ENCODE measurements at regions not wholly inside any gene's neighbourhood (a gene's known extent, or its start where the extent isn't known, plus 50 kb on each side); places are given as distances from the start of the nearest gene placed in this dataset.

DNA sequence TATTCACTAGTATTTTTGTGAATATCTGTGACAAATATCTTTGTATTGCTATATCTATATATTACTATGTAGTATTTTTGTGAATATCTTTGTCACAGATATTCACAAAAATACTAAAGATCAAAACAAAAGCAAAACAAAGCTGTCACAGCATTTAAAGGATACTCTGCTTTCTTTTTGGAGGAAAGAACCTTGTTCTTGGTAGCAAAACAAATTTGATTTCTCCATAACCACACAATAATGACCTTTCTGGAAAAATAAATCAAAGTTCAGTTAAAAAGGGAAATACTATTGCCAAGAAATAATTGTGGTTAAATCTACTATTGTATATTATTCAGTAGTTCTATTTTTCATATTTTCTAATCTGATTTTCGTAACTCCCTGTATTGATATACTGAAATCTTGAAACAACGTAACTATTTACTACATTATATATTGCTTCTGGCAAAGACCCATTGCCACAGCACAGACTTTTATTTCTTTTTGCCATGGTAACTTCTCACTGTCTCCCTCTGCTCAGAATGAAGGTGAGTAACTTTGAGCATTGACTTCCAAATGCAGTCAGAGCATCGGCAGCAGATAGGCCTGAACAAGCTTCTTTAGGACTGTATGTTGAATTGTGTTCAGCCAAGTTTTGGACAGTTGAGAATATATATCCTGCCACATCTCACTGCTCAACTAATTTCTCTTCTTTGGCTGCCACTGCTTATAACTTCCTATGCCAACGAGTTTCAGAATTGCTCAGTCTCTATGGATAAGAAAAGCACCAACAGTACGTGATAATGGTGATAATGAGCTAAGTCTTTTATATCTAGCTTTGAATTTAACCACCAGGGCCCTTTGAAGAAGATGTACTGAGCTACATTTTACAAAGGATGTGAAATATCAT is 1097.2 kb upstream of the GJE1 start:
- Histone ChIP-seq H3K9ac (no peak overlapping the region), H3K27me3 (replicated peaks; ENCODE audit: insufficient read depth) (no peaks in the 10 kb centered on the region), H3F3A (ENCODE audit: insufficient read depth) (no peaks in the 10 kb centered on the region), H3K9me3 (ENCODE audit: low read depth) (no peaks in the 10 kb centered on the region), H2AFZ (no peak overlapping the region; the same call in 1 of the 2 replicates), H4K20me1 (ENCODE audit: insufficient read depth) (no peaks in the 10 kb centered on the region), H3K4me3 (no peak overlapping the region), H3K4me2 (ENCODE audit: unreplicated experiment) (no peak overlapping the region), H3K27ac (no peak overlapping the region), H3K36me3 (ENCODE audit: low read depth) (no peaks in the 10 kb centered on the region), H3K9me2 (ENCODE audit: insufficient read depth) (no peaks in the 10 kb centered on the region), H3K4me1 (ENCODE audit: insufficient read depth) (peaks cover 8% of the 10 kb centered on the region; the same call in 1 of the 2 replicates), H3K79me2 (ENCODE audit: insufficient read depth) (no peaks in the 10 kb centered on the region)
- TF ChIP-seq EZH2phosphoT487 (IDR thresholded peaks at IDR 0.05; ENCODE audit: insufficient read depth, low read depth) (no peak), EZH2 (IDR thresholded peaks at IDR 0.05; ENCODE audit: insufficient read depth, poor library complexity, severe bottlenecking) (no peak)
- in situ Hi-C loops (cut with MboI): no loop called here
- DNase-seq: no peak
- 92 to 98% methylated on average over 5 of the region's 5 CpGs for WGBS, 2 experiments (ENCODE audit: low coverage in 1 of 2, low lambda C conversion rate in 2 of 2, missing lambda C conversion rate in 2 of 2)

DNA sequence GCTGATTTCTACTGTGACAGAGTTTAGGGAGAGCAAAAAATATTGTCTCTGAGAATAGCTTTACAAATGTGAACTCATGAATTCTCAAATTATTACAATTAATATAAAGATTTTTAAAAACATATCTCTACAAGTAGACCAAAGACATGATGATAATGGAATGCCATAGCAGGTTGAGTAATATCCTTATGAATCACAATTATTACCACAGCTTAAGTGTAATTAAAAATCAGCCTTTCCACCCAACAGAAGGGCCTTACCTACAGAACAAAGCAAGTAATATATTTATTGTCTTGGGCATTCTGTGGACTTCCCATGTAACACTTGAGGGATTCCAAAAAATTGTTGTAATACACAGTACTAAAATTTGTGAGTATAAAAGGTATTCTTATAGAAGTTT is 1099.6 kb upstream of the GJE1 start:
- Histone ChIP-seq H3F3A (ENCODE audit: insufficient read depth) (no peaks in the 10 kb centered on the region), H3K4me3 (no peak overlapping the region)
- peak; percentile 47 for DNase-seq

DNA sequence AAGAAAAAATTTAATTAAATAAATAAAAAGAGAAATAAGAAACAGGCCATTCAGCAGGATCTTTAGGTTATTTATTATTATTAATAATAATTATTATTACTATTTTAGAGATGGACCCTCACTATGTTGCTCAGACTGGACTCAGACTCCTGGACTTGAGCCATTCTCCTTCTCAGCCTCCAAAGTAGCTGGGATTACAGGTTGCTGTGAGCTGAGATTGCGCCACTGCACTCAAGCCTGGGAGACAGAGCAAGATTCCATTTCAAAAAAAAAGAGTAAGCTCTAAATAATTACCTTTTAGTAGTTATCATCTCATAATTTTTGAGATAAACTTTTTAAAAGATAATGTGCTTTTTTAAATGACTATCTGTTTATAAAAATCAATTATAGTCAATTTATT is 1102.8 kb upstream of the GJE1 start:
- H3K27ac ChIP-seq: no peak overlapping the region
- H3K9me2 ChIP-seq (ENCODE audit: insufficient read depth): no peaks in the 10 kb centered on the region
- no peaks in the 10 kb centered on the region for H3K9me3 ChIP-seq (ENCODE audit: low read depth)
- peaks cover 8% of the 10 kb centered on the region; the same call in 1 of the 2 replicates for H3K4me1 ChIP-seq (ENCODE audit: insufficient read depth)
- H3K36me3 ChIP-seq (ENCODE audit: low read depth): no peaks in the 10 kb centered on the region
- no peak overlapping the region for H2AFZ ChIP-seq
- no peaks in the 10 kb centered on the region for H4K20me1 ChIP-seq (ENCODE audit: insufficient read depth)
- H3K4me2 ChIP-seq (ENCODE audit: unreplicated experiment): no peak overlapping the region
- WGBS, 2 experiments (ENCODE audit: low coverage in 1 of 2, low lambda C conversion rate in 2 of 2, missing lambda C conversion rate in 2 of 2): 90 to 100% methylated on average over 1 of the region's 1 CpG
- H3K4me3 ChIP-seq: no peak overlapping the region
- H3F3A ChIP-seq (ENCODE audit: insufficient read depth): no peaks in the 10 kb centered on the region
- DNase-seq: no peak
- no peak overlapping the region for H3K9ac ChIP-seq
- H3K79me2 ChIP-seq (ENCODE audit: insufficient read depth): no peaks in the 10 kb centered on the region
- in situ Hi-C loops (cut with MboI): no loop called here
- no peaks in the 10 kb centered on the region for H3K27me3 ChIP-seq (replicated peaks; ENCODE audit: insufficient read depth)
- TF ChIP-seq EZH2phosphoT487 (IDR thresholded peaks at IDR 0.05; ENCODE audit: insufficient read depth, low read depth): no peak
- TF ChIP-seq EZH2 (IDR thresholded peaks at IDR 0.05; ENCODE audit: insufficient read depth, poor library complexity, severe bottlenecking): no peak

More for the DNA sequence above, 1099.6 kb upstream of the GJE1 start:
- Histone ChIP-seq H4K20me1 (ENCODE audit: insufficient read depth) (no peaks in the 10 kb centered on the region), H3K4me1 (ENCODE audit: insufficient read depth) (peaks cover 8% of the 10 kb centered on the region; the same call in 1 of the 2 replicates), H3K27ac (no peak overlapping the region), H3K9me2 (ENCODE audit: insufficient read depth) (no peaks in the 10 kb centered on the region), H3K79me2 (ENCODE audit: insufficient read depth) (no peaks in the 10 kb centered on the region), H3K27me3 (replicated peaks; ENCODE audit: insufficient read depth) (no peaks in the 10 kb centered on the region), H3K9me3 (ENCODE audit: low read depth) (no peaks in the 10 kb centered on the region), H3K4me2 (ENCODE audit: unreplicated experiment) (no peak overlapping the region), H3K9ac (no peak overlapping the region), H2AFZ (no peak overlapping the region), H3K36me3 (ENCODE audit: low read depth) (no peaks in the 10 kb centered on the region)
- in situ Hi-C loops (cut with MboI): no loop called here
- TF ChIP-seq EZH2 (IDR thresholded peaks at IDR 0.05; ENCODE audit: insufficient read depth, poor library complexity, severe bottlenecking) (no peak), EZH2phosphoT487 (IDR thresholded peaks at IDR 0.05; ENCODE audit: insufficient read depth, low read depth) (no peak)

DNA sequence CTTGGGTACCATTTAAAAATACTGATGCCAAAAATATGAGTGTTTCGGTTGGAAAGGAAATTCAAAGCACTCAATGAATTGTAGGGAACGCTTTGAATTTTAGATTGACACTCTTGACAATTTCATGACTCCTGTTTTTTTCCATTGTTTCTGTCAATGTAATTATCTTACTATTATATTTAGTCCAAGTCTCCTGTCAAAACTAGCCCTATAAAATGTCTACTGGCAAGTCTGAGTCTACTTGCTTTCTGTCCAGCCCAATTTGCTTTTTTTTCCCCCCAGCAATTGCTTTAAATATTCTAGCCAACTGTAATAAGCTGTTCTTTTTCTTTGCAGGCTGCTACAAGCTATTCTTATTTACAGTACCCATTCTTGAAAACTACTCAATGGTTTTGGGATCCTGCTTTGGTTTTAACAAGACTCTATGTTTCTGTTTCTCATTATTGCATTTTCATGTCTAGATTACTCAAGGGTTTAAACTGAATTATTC is 1103.9 kb upstream of the GJE1 start:
- Histone ChIP-seq H3K9ac (no peak overlapping the region), H3K27me3 (replicated peaks; ENCODE audit: insufficient read depth) (no peaks in the 10 kb centered on the region), H3K4me3 (no peak overlapping the region), H3K36me3 (ENCODE audit: low read depth) (no peaks in the 10 kb centered on the region), H3K4me2 (ENCODE audit: unreplicated experiment) (no peak overlapping the region), H3F3A (ENCODE audit: insufficient read depth) (no peaks in the 10 kb centered on the region), H2AFZ (peak overlapping the region; percentile 58), H3K4me1 (ENCODE audit: insufficient read depth) (peaks cover 8% of the 10 kb centered on the region; the same call in 1 of the 2 replicates), H3K79me2 (ENCODE audit: insufficient read depth) (no peaks in the 10 kb centered on the region), H3K9me2 (ENCODE audit: insufficient read depth) (no peaks in the 10 kb centered on the region), H4K20me1 (ENCODE audit: insufficient read depth) (no peaks in the 10 kb centered on the region), H3K27ac (no peak overlapping the region), H3K9me3 (ENCODE audit: low read depth) (no peaks in the 10 kb centered on the region)
- 27 to 40% methylated on average over 2 of the region's 2 CpGs for WGBS, 2 experiments (ENCODE audit: low coverage in 1 of 2, low lambda C conversion rate in 2 of 2, missing lambda C conversion rate in 2 of 2)
- DNase-seq: no peak
- TF ChIP-seq EZH2 (IDR thresholded peaks at IDR 0.05; ENCODE audit: insufficient read depth, poor library complexity, severe bottlenecking) (no peak), EZH2phosphoT487 (IDR thresholded peaks at IDR 0.05; ENCODE audit: insufficient read depth, low read depth) (no peak)
- in situ Hi-C loops (cut with MboI): no loop called here

All from GM23248 (cell line).